ENCODE measurements at regions not wholly inside any gene's neighbourhood (a gene's known extent, or its start where the extent isn't known, plus 50 kb on each side); places are given as distances from the start of the nearest gene placed in this dataset.

- TF ChIP-seq USF2 (IDR thresholded peaks at IDR 0.05; ENCODE audit: low read length) = no peak
- no peak for TF ChIP-seq FOSL1 (IDR thresholded peaks at IDR 0.05; ENCODE audit: insufficient read depth, low read depth, low read length)
- TF ChIP-seq POLR2A (IDR thresholded peaks at IDR 0.05; ENCODE audit: control extremely low read depth in 1 of 2, low read depth in 2 of 2, low read length in 2 of 2) = no peak
These were observed 58.0 kb upstream of the COL24A1 start for GRCh38 chr1:86214605-86215004.

Measured in H1 (cell line).